ENCODE measurements at regions not wholly inside any gene's neighbourhood (a gene's known extent, or its start where the extent isn't known, plus 50 kb on each side); places are given as distances from the start of the nearest gene placed in this dataset.

DNA sequence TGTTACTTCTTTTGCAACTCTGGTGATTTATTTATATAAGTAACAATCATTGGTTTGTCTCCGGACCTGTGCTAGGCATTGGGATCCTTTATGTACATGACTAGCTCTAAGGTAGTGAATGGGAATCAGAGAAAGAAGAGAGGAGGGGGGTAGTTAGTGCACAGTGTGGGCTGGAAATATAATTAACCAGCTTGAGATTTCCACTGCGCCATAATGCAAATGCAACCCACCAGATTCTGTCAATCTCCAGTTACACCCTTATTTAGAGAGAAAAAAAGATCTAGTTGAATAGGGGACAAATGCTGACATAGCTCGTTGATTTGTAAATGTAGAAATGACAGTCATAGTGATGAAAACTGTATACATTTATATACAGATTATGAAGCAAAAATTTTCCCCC is 342.2 kb upstream of the SLC30A5 start:
- DNase-seq (ENCODE audit: extremely low spot score, insufficient read length, low read depth), result no peak
- no peak for FAIRE-seq

GRCh38 chr5:68754536-68754935 is 339.3 kb upstream of the SLC30A5 start:
- no peak for DNase-seq (ENCODE audit: extremely low spot score, insufficient read length, low read depth)
- no peak for FAIRE-seq

GRCh38 chr5:68755293-68755692 is 338.5 kb upstream of the SLC30A5 start:
- no peak for FAIRE-seq
- DNase-seq (ENCODE audit: extremely low spot score, insufficient read length, low read depth), result no peak

- DNase-seq (ENCODE audit: extremely low spot score, insufficient read length, low read depth) (no peak), FAIRE-seq (no peak)
Measured at GRCh38 chr5:68757006-68757405, 336.8 kb upstream of the SLC30A5 start.

GRCh38 chr5:68757626-68758212 is 336.1 kb upstream of the SLC30A5 start:
- no peak for FAIRE-seq

GRCh38 chr5:68759593-68759992 is 334.2 kb upstream of the SLC30A5 start:
- no peak for FAIRE-seq
- no peak for DNase-seq (ENCODE audit: extremely low spot score, insufficient read length, low read depth)

More at GRCh38 chr5:68757626-68758212, 336.1 kb upstream of the SLC30A5 start:
- DNase-seq (ENCODE audit: extremely low spot score, insufficient read length, low read depth), result no peak

DNA sequence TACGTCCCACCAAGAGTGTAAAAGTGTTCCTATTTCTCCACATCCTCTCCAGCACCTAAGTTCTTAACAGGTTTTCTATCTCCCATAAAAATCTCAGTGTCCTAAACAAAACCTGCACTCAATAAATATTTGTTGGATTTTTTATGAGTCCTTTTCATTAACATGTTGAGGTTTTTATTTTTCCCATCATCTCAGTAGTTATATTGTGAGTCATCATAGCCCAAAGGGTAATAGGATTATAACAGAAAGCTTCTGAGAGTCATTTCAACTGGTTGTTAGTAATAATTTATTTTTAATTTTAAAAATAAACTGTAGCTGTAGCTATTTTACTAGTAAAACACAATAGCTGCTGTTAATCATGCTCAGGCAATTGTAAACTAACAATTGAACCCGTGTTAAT is 331.6 kb upstream of the SLC30A5 start:
- FAIRE-seq, result no peak
- DNase-seq (ENCODE audit: extremely low spot score, insufficient read length, low read depth), result no peak

DNA sequence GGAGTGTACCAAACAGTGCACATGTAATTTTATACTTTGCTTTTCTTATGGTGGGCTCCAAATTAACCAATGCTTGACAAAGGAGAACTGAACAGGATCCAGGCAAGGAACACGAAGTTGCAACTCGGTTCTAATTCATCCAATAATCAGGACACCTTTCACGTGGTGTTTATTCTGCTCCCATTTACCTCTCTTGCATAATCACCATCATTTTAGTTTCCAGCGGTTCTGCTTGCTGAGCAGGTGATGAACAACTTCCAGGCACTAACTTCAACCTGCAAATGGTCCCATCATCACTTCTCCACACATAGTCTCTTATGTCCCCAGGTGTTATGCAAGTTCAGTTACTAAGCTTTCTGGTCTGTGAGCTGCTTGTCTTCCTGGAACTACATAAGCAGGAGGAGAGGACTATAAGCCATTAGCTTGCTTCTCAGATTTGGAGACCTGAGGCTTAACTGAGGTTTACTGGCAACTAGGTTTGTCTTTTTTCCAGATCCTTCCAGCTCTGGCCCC is 326.8 kb upstream of the SLC30A5 start:
- FAIRE-seq, result no peak

DNA sequence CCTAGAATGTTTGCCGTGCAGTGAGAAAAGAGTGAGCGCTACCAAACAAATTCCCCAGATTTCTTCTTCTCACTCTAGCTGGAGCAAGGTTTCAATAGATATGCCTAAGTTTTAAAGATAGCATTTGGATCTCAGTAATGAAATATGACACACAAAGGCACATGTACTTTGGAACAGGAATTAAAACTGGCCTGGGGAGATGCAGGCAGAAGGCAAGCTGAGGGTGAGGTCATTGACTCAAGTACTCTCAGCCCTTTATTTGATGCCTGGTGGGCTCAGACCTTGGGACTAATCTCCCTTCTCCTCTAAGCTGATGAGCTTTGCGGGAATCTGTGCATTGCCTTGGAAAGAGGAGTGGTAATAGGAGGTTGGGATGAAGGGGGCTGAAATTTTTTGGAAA is 323.3 kb upstream of the SLC30A5 start:
- DNase-seq (ENCODE audit: extremely low spot score, insufficient read length, low read depth) (no peak), FAIRE-seq (no peak)

More for the DNA sequence above, 326.8 kb upstream of the SLC30A5 start:
- DNase-seq (ENCODE audit: extremely low spot score, insufficient read length, low read depth), result no peak

- FAIRE-seq (no peak), DNase-seq (ENCODE audit: extremely low spot score, insufficient read length, low read depth) (no peak)
Measured at GRCh38 chr5:68771221-68771620, 322.6 kb upstream of the SLC30A5 start.

DNA sequence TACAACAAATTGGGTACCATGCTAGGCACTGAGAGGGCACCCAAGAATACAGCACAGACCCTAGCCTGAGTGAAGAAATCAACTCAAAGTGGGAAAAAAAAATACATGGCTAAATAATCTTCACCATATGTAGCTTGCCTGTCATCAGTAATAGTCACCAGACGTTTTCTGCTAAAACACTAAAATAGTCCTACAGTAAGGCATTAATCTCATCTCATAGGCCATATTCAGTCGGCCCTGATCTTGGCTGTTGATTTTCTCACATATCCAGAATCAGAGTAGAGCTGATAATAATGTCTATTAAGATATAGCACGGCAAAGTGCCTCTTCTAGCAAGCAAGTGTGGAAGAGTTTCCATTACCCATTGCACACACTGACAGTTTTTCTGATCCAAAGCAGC is 322.1 kb upstream of the SLC30A5 start:
- no peak for DNase-seq (ENCODE audit: extremely low spot score, insufficient read length, low read depth)
- FAIRE-seq, result no peak

GRCh38 chr5:68776381-68776780 is 317.4 kb upstream of the SLC30A5 start:
- no peak for DNase-seq (ENCODE audit: extremely low spot score, insufficient read length, low read depth)
- FAIRE-seq, result no peak

DNA sequence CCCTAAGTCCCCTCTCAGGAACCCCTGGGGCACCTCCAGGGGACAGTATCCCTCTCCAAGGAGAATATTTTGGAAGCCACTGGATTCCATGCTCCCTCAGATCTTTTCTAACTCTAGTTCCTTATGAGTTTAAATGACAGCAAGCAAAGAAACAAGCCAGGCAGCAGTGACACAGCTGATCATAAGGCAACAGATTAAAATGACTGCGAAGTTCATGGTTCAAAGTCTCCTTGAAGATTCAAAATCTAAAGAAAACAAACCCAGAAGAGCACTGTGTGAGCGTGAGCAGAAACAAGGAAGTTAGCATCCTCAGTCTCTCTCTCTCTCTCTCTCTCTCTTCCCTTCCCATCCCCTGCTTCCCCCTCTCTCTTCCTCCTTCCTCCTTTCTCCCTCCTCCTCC is 316.7 kb upstream of the SLC30A5 start:
- FAIRE-seq (no peak), DNase-seq (ENCODE audit: extremely low spot score, insufficient read length, low read depth) (no peak)

DNA sequence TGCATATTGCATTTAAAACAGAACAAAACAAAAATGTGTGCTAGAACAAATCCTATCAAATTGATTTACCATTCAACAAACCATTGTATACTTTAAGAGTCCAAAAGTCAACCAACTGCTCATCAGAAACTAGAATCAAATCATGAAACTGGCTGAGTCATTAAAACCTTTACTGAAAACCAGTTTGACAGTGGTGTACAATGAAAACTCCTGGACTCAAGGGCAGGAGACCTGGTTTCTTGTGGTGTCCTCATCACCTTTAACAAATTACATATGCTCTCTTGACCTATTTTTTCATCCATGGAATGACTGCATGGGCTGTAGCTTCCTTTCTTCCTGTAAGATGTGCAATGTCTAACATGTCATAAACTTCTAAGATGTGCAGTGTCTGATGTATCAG is 315.3 kb upstream of the SLC30A5 start:
- DNase-seq (ENCODE audit: extremely low spot score, insufficient read length, low read depth), result no peak
- FAIRE-seq, result no peak

DNA sequence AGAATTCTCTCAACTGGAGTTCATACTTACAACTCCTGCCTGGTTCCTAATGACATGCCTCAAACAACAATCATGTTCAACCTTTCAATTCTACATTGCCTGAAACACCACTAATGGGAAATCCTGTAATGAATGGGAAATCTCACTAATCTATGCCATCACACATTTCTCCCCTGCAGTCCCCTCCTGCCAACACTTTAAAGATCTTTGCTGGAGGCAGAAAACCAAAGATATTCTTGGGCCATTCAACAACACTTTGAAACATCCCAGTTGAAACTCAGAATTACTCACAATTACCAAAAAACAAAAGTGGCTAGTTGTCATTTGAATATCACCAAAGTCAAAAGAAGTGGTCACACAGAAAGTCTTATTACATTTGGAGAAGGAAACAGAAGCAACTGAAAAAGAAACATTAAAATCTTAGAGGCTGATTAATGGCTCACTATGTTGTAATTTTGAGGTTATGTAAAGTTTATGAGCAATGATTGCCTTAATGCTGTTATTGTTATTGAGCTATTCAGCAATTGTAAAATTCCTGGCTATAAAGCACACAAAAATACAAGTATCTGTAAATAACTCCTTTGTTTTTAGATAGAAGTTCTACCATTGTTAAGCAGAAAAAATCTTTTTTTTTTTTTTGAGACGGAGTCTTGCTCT is 313.4 kb upstream of the SLC30A5 start:
- FAIRE-seq (peak; percentile 15), DNase-seq (ENCODE audit: extremely low spot score, insufficient read length, low read depth) (no peak)

DNA sequence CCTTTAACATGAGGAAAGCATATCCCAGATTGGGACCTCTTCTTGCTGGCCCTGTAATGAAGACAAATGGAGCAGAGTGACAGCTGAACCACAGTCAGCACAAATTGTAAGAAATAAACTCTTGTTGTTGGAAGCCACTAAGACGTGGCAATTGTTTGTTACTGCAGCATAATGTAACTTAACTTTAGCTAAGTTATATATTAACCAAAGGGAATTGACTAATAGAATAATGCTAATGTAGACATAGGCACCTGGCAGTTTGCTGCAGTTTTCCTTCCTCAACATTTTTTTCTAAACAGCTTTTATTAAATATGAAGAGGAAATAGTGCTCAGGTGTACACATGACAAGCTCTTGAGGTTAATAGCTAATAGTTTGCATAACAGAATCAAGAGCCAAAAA is 300.7 kb upstream of the SLC30A5 start:
- DNase-seq (ENCODE audit: extremely low spot score, insufficient read length, low read depth) (no peak), FAIRE-seq (no peak)

GRCh38 chr5:68793993-68794392 is 299.8 kb upstream of the SLC30A5 start:
- FAIRE-seq, result no peak
- DNase-seq (ENCODE audit: extremely low spot score, insufficient read length, low read depth), result no peak

DNA sequence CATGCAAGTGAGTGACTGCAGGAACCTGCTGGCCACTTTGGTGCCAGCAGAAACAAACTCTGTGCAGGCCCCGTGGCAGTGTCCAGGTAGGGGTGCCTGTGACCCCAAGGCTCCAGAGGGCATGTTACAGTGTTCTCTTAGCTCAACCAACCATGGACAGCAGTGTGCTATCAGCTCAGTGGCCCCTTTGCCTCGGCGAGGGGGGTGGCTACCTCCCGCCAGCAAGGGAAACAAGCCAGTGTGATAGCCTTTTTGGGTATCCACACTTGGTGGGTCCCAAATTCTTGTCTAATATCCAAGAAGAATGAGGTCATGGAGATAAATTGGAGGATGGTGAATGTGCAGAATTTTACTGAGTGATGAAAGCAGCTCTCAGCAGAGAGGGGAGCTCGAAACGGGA is 298.6 kb upstream of the SLC30A5 start:
- no peak for FAIRE-seq
- DNase-seq (ENCODE audit: extremely low spot score, insufficient read length, low read depth), result no peak

GRCh38 chr5:68798877-68799843 is 294.7 kb upstream of the SLC30A5 start:
- no peak for FAIRE-seq

DNA sequence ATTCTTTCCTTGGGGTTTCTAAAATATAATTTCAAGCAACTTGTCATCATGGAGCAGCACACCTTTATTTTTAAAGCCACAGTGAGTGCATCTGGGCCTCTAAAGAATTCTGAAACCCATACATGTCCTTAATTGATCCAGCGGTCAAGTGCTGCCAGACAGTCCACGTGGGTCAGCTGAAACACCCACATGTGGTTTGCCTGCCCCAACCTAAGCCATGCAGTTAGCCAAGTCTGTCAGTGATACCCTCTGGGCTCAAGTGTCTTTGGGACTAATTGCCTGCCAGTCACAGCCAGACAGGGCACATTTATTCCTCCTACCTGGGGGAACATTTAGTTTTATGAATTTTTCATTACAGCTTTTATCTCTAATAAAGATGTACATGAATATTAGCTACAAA is 291.4 kb upstream of the SLC30A5 start:
- FAIRE-seq (no peak), DNase-seq (ENCODE audit: extremely low spot score, insufficient read length, low read depth) (no peak)

More at GRCh38 chr5:68798877-68799843, 294.7 kb upstream of the SLC30A5 start:
- no peak for DNase-seq (ENCODE audit: extremely low spot score, insufficient read length, low read depth)

GRCh38 chr5:68803881-68804319 is 289.9 kb upstream of the SLC30A5 start:
- no peak for DNase-seq (ENCODE audit: extremely low spot score, insufficient read length, low read depth)
- no peak for FAIRE-seq

All from GM18507 (cell line).